SH-SY5Y (cell line): ENCODE measurements at regions not wholly inside any gene's neighbourhood (a gene's known extent, or its start where the extent isn't known, plus 50 kb on each side); places are given as distances from the start of the nearest gene placed in this dataset.

Experiments
- GATA2 ChIP-seq: IDR thresholded peaks from 2 replicates; pipeline ENCODE4 v1.6.1; 2011; ENCODE audit warnings: mild to moderate bottlenecking, low read depth, low read length
- GATA3 ChIP-seq: IDR thresholded peaks from 2 replicates; pipeline ENCODE4 v1.6.1; 2011; ENCODE audit warnings: low read depth, mild to moderate bottlenecking, low read length, moderate library complexity

DNA sequence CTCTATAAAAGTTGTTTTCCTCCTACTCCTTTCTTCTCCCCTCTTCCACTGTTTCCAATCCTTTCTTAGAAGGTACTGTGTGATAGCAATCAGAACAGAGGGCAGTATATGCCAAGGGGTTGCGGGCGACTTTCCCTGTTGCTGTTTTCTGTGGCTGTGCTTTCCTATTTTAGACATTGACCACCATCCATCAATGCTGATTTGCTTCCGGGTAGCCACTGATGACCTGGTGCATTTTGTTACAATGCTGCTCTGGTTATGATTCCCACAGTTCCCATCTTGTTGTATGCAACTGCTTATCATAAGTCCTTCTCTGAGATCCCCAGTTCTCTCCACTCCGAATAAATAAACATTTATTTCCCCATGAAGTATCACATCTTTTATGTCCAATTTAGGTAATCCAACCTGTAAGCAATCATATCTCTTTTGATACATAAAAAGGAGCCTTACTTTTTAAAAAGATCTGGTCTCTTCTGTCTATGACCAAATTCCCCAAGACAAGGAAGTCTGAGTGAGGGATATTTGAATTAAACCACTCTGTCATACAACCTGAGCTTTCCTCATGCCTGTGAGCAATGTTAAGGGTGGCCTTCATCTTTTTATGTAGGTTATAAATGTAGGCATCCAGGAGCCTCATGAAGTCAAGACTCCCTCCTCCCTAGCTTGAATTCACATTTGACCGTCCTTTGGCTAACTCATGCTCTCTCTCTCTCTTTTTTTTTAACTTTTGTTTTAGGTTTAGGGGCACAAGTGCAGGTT lies 52.5 kb upstream of the CD55 start:
- TF ChIP-seq GATA3 (no peak), GATA2 (no peak)
